RWPE2 (cell line): ENCODE measurements at regions not wholly inside any gene's neighbourhood (a gene's known extent, or its start where the extent isn't known, plus 50 kb on each side); places are given as distances from the start of the nearest gene placed in this dataset.

ENCODE experiments used
- ATAC-seq: fragments of 200-7000 bp; cut with Tn5 transposase; 3 replicates; pipeline ENCODE4 v1.9.1; 2021; ENCODE audit warnings: low read depth
- DNase-seq: peaks from one replicate; pipeline ENCODE4 v3.0.0-alpha.2; 2020; ENCODE audit warnings: low spot score
- H3K27ac ChIP-seq: fragments of 450-650 bp; 2 replicates; pipeline ENCODE4 v1.5.1; 2017; ENCODE audit warnings: mild to moderate bottlenecking; ENCODE audit not compliant: poor library complexity, severe bottlenecking
- H3K27me3 ChIP-seq: fragments of 250-450 bp; sonication (Bioruptor Pico); 2 replicates; pipeline ENCODE4 v1.5.1; 2021; ENCODE audit warnings: mild to moderate bottlenecking, moderate library complexity; ENCODE audit not compliant: insufficient read depth, poor library complexity, severe bottlenecking
- H3K36me3 ChIP-seq: fragments of 250-450 bp; sonication (Bioruptor Pico); 2 replicates; pipeline ENCODE4 v1.5.1; 2020; ENCODE audit warnings: low read depth, mild to moderate bottlenecking, moderate library complexity
- H3K4me1 ChIP-seq: fragments of 250-450 bp; sonication (Bioruptor Pico); 2 replicates; pipeline ENCODE4 v1.5.1; 2021; ENCODE audit warnings: mild to moderate bottlenecking, moderate library complexity; ENCODE audit not compliant: insufficient read depth, poor library complexity, severe bottlenecking
- H3K4me3 ChIP-seq: fragments of 250-450 bp; sonication (Bioruptor Pico); 2 replicates; pipeline ENCODE4 v1.5.1; 2021; ENCODE audit warnings: mild to moderate bottlenecking, moderate library complexity; ENCODE audit not compliant: severe bottlenecking
- H3K9me3 ChIP-seq: fragments of 250-450 bp; sonication (Bioruptor Pico); 2 replicates; pipeline ENCODE4 v1.5.1; 2021; ENCODE audit warnings: mild to moderate bottlenecking, moderate library complexity; ENCODE audit not compliant: severe bottlenecking
- CTCF ChIP-seq: fragments of 450-650 bp; IDR thresholded peaks from one replicate; pipeline ENCODE4 v1.5.1; 2017; ENCODE audit warnings: mild to moderate bottlenecking, moderate library complexity; ENCODE audit not compliant: poor library complexity, severe bottlenecking

- Histone ChIP-seq H3K4me3 (no peak overlapping the region), H3K36me3 (no peaks in the 10 kb centered on the region), H3K27me3 (no peaks in the 10 kb centered on the region), H3K9me3 (no peaks in the 10 kb centered on the region), H3K4me1 (peaks cover 4% of the 10 kb centered on the region), H3K27ac (no peak overlapping the region)
- ATAC-seq (no peak), DNase-seq (no peak)
- no peak for TF ChIP-seq CTCF
Measured at GRCh38 chr6:163756079-163756478, 341.6 kb downstream of the QKI start.

GRCh38 chr6:163754866-163755265 lies 340.3 kb downstream of the QKI start:
- Histone ChIP-seq H3K27ac (no peak overlapping the region), H3K4me3 (no peak overlapping the region), H3K36me3 (no peaks in the 10 kb centered on the region), H3K4me1 (peaks cover 4% of the 10 kb centered on the region), H3K27me3 (no peaks in the 10 kb centered on the region), H3K9me3 (no peaks in the 10 kb centered on the region)
- no peak for TF ChIP-seq CTCF
- DNase-seq (no peak), ATAC-seq (no peak)

- Histone ChIP-seq H3K4me3 (no peak overlapping the region), H3K9me3 (no peaks in the 10 kb centered on the region), H3K27me3 (no peaks in the 10 kb centered on the region), H3K27ac (no peak overlapping the region), H3K36me3 (no peaks in the 10 kb centered on the region), H3K4me1 (peaks cover 4% of the 10 kb centered on the region)
- DNase-seq (no peak), ATAC-seq (no peak)
- TF ChIP-seq CTCF = no peak
Measured at GRCh38 chr6:163753430-163753829, 338.9 kb downstream of the QKI start.

- no peak for TF ChIP-seq CTCF
- no peaks in the 10 kb centered on the region for H3K36me3 ChIP-seq
- no peak overlapping the region for H3K4me3 ChIP-seq
- H3K4me1 ChIP-seq = peaks cover 4% of the 10 kb centered on the region
- ATAC-seq = no peak
- H3K27me3 ChIP-seq = no peaks in the 10 kb centered on the region
- DNase-seq = no peak
- no peaks in the 10 kb centered on the region for H3K9me3 ChIP-seq
- no peak overlapping the region for H3K27ac ChIP-seq
Measured at GRCh38 chr6:163752446-163752845, 337.9 kb downstream of the QKI start.

GRCh38 chr6:163751032-163751525 lies 336.6 kb downstream of the QKI start:
- H3K27ac ChIP-seq = no peak overlapping the region
- DNase-seq = no peak
- no peaks in the 10 kb centered on the region for H3K9me3 ChIP-seq
- no peaks in the 10 kb centered on the region for H3K27me3 ChIP-seq
- 0 out of 3 replicates have a peak, but pooled peaks have one; percentile 23 for ATAC-seq
- H3K4me3 ChIP-seq = no peak overlapping the region
- no peaks in the 10 kb centered on the region for H3K36me3 ChIP-seq
- no peak for TF ChIP-seq CTCF
- peaks cover 5% of the 10 kb centered on the region for H3K4me1 ChIP-seq
